HL-60 (cell line): ENCODE measurements at regions not wholly inside any gene's neighbourhood (a gene's known extent, or its start where the extent isn't known, plus 50 kb on each side); places are given as distances from the start of the nearest gene placed in this dataset.

Experiments
- DNase-seq, 2 experiments: peaks; one replicate each; pipeline ENCODE4 v3.0.0-alpha.2; 2010 to 2020; ENCODE audit warnings: low read depth in 1 of 2, low spot score in 1 of 2
- H3K27ac ChIP-seq: fragments of 250-450 bp; sonication (Bioruptor Pico); replicated peaks from 2 replicates; pipeline ENCODE4 v1.5.1; 2020; ENCODE audit warnings: mild to moderate bottlenecking, moderate library complexity
- H3K27me3 ChIP-seq: fragments of 250-450 bp; sonication (Bioruptor Pico); 2 replicates; pipeline ENCODE4 v1.5.1; 2021; ENCODE audit warnings: mild to moderate bottlenecking, moderate library complexity; ENCODE audit not compliant: insufficient read depth, poor library complexity, severe bottlenecking
- H3K4me3 ChIP-seq: replicated peaks from 2 replicates; pipeline ENCODE4 v1.5.1; 2011; ENCODE audit warnings: mild to moderate bottlenecking, control low read depth, low read length; ENCODE audit not compliant: insufficient read depth
- CTCF ChIP-seq: IDR thresholded peaks from one replicate; pipeline ENCODE4 v1.5.1; 2011; ENCODE audit warnings: low read length, control low read depth, inconsistent platforms; ENCODE audit not compliant: insufficient read depth
- GABPA ChIP-seq: IDR thresholded peaks from 2 replicates; pipeline ENCODE4 v1.6.1; 2012; ENCODE audit warnings: low read depth
- POLR2AphosphoS5 ChIP-seq: IDR thresholded peaks from 2 replicates; pipeline ENCODE4 v1.6.1; 2012; ENCODE audit warnings: low read depth
- REST ChIP-seq: IDR thresholded peaks from 2 replicates; pipeline ENCODE4 v1.6.1; 2012; ENCODE audit warnings: low read depth; ENCODE audit not compliant: insufficient replicate concordance
- SPI1 ChIP-seq: IDR thresholded peaks from 2 replicates; pipeline ENCODE4 v1.6.1; 2012; ENCODE audit warnings: low read depth, mild to moderate bottlenecking, borderline replicate concordance

GRCh38 chr7:42494736-42495135, 257.7 kb upstream of the GLI3 start:
- H3K27me3 ChIP-seq = peaks cover 8% of the 10 kb centered on the region
- H3K27ac ChIP-seq = no peak overlapping the region
- no peak for TF ChIP-seq SPI1
- no peak for TF ChIP-seq CTCF
- no peak for TF ChIP-seq REST
- TF ChIP-seq GABPA = no peak
- no peak for TF ChIP-seq POLR2AphosphoS5
- DNase-seq = no peak
- no peak overlapping the region for H3K4me3 ChIP-seq

GRCh38 chr7:42494199-42494710, 257.2 kb upstream of the GLI3 start:
- no peak for DNase-seq
- Histone ChIP-seq H3K27ac (no peak overlapping the region), H3K27me3 (peaks cover 8% of the 10 kb centered on the region), H3K4me3 (no peak overlapping the region)
- no peak for TF ChIP-seq SPI1
- no peak for TF ChIP-seq POLR2AphosphoS5
- TF ChIP-seq REST = no peak
- no peak for TF ChIP-seq CTCF
- no peak for TF ChIP-seq GABPA

- no peak overlapping the region for H3K27ac ChIP-seq
- no peak for DNase-seq
- no peak overlapping the region for H3K4me3 ChIP-seq
- H3K27me3 ChIP-seq = peaks cover 8% of the 10 kb centered on the region
- TF ChIP-seq POLR2AphosphoS5 = no peak
- TF ChIP-seq GABPA = no peak
- no peak for TF ChIP-seq SPI1
- no peak for TF ChIP-seq CTCF
- no peak for TF ChIP-seq REST
Measured at GRCh38 chr7:42493436-42494198, 256.6 kb upstream of the GLI3 start.
